Stimulated activated CD4-positive, alpha-beta T cell treated with anti-CD3 and anti-CD28 coated beads, Interleukin-15, amount 100 ng/mL, for 1 hour (primary cell): ENCODE measurements at regions not wholly inside any gene's neighbourhood (a gene's known extent, or its start where the extent isn't known, plus 50 kb on each side); places are given as distances from the start of the nearest gene placed in this dataset.

ENCODE experiments used
- DNase-seq, 2 donors: peaks; one replicate each; pipeline ENCODE4 v3.0.0-alpha.2; 2020; ENCODE audit warnings: low read depth in 1 of 2, low spot score in 1 of 2

- no peak for DNase-seq
These were observed 1349.5 kb downstream of the BRD1 start for GRCh38 chr22:48478124-48478523.

- no peak for DNase-seq
These were observed 1350.5 kb downstream of the BRD1 start for GRCh38 chr22:48477031-48477721.

DNA sequence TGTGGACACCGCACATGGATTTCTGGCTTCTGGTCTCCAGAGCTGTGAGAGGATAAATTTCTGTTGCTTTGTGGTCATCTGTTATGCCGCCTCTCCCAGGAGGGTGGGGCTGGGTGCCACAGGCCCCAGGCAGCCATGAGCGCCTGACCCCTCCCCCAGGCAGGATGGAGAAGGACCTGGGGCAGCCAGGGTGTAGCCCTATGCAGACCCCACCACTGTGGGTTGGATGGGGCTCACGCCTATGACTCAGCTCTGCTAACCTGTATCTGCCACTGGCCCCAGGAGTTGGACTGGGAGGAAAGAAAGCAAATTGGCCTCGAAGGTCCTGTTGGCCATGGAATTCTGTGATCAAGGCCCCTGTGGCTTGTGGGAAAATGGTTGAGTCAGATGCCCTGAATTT lies 1351.1 kb downstream of the BRD1 start:
- no peak for DNase-seq

DNA sequence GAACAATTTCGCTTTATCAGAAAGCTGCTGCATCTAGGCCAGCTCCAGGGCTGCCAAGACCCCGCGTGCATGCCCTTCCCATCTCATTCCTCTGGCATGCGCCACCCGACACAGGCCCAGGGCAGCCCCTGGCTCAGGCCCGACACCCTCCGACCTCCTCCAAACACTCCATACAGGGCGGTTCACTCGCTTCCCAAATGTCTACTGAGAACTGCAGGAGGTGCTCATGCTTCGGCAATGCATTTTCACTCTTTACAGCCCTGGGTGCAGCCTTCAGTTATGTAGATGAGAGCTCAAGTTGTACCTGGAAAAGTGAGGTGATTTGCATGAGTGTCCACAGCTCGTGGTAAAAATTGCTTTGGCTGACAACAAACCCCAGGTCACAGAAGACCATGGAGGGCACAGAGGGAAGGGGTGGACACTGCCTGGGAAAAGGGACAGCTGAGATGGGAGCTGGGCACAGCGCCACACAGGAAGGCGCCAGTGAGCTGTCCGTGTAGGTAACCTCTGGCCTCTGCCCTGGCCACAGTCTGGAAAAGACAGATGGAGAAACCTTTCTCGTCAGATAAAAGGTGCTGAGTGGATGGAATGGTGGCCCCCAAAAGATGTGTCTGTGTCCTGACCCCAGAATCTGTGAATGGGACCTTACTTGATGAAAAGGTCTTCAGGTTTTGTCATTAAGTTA lies 1351.9 kb downstream of the BRD1 start:
- no peak for DNase-seq

DNA sequence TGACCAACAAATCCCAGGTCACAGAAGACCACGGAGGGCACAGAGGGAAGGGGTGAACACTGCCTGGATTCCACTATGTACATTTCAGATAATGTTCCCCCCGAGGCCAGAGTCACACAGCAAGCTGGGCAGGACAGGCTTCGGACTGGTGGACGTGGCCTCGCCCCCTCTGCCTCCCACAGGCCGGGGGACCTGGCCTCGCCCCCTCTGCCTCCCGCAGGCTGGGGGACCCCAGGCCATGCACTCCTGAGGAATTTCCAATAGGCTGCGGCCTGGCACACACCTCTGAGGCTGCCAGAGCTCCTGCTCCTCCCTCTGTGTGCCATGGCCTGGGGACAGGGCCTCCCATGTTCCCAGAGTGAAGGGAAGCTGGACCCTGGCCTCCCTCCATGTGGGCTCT lies 1352.8 kb downstream of the BRD1 start:
- no peak for DNase-seq

DNA sequence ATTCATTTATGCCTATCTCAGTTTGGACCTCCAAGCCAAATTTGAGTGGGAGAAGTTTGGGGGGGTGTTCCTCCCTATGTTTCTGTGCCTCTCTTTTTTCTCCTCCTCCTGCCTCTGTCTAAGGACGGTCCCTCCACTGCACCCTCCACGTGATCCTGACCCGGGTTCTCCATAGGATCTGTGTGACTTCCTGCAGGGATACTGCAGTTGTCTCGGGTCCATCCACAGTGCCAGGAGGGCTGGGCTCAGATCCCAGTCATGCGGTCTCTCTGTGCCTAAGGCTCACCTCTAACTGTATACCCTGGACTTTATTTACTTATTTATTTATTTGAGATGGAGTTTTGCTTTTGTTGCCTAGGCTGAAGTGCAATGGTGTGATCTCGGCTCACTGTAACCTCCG lies 1354.5 kb downstream of the BRD1 start:
- DNase-seq, result no peak

DNA sequence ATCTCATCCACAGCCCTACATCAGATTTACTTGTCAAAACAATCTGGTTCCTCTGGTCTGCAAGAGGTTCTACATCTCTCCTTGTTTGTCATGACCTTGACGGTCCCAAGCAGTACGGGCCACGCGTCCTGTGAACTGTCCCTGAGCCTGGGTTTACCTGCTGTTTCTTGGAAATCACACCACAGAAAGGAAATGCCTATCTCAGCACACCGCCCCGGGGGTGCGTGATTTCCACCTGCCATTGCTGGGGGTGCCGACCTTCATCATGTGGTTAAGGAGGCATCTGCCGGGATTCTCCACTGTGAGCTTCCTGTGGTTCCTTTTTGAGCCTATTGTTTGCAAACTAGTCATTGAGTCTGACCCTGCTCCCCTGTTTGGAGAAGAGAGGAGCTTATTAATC lies 1363.4 kb downstream of the BRD1 start:
- no peak for DNase-seq

GRCh38 chr22:48459859-48460823 lies 1367.5 kb downstream of the BRD1 start:
- DNase-seq, result no peak

GRCh38 chr22:48459259-48459658 lies 1368.4 kb downstream of the BRD1 start:
- no peak for DNase-seq

GRCh38 chr22:48456449-48456848 lies 1371.2 kb downstream of the BRD1 start:
- no peak for DNase-seq

- DNase-seq, result no peak
These were observed 1373.8 kb downstream of the BRD1 start for GRCh38 chr22:48453751-48454485.

DNA sequence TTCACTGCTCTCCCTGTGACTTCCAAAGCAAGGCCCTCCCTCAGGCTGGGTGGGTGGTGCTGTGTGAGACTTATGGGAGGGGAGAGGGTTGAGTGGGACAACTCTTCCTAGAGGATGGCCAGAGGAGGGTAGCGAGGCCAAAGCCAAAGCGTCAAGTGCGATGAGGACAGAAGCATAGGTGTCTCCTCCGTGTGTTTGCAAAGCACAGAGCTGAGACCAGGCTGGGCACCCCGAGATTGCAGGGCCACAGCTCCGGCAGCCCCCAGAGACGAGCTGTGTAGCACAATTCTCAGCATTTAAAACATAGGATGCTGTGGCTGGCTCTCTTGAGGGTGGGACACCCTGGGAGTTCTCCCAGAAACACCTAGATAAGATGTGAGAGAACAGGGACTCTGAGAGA lies 1374.5 kb downstream of the BRD1 start:
- DNase-seq, result no peak

DNA sequence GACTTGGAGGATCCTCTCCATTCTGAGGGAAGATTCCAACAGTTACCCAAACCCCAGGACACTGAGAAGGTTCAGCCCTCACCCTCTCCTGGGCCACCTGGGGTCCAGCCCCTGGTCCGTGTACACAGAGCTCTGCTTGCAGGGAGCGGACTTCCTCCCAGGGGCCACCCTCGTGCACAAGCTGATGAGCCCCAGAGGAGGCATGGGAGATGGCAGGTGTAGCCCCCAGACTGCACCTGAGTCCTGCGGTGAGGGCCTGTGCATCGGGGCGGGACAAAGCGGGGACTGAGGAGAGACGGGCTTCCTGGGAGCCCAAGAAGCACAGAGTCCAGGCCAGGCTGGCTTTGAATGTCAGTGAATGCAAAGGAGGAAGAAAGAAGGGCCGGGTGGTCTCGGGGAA lies 1374.9 kb downstream of the BRD1 start:
- DNase-seq, result no peak

GRCh38 chr22:48451891-48452290 lies 1375.8 kb downstream of the BRD1 start:
- DNase-seq, result no peak

DNA sequence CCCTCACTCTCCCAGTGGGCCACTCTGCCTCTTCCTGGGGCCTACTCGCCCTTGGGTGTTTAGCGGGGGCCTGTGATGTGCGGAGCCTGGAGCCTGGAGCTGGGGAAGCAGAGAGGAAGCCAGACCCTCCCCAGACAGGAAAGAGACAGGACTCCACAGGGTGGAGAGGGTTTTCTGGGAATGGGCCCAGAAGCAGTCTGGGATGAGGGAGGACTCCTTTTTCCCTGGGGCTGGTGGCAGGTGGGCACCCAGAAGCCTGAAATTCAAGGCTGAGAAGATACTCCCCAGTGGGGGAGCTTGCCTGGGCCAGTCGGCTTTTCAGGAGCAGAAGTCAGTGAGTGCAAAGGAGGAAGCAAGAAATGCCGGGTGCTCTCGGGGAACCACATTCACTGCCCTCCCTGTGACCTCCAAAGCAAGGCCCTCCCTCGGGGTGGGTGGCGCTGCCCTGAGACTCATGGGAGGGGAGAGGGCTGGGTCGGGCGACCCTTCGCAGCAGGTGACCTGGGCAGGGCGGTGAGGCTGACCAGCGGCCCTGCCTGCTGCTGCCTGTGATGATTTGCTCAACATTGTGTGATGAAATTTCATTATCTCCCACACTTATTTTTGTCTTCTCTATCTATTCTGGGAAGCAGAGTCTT lies 1377.4 kb downstream of the BRD1 start:
- DNase-seq, result no peak

DNA sequence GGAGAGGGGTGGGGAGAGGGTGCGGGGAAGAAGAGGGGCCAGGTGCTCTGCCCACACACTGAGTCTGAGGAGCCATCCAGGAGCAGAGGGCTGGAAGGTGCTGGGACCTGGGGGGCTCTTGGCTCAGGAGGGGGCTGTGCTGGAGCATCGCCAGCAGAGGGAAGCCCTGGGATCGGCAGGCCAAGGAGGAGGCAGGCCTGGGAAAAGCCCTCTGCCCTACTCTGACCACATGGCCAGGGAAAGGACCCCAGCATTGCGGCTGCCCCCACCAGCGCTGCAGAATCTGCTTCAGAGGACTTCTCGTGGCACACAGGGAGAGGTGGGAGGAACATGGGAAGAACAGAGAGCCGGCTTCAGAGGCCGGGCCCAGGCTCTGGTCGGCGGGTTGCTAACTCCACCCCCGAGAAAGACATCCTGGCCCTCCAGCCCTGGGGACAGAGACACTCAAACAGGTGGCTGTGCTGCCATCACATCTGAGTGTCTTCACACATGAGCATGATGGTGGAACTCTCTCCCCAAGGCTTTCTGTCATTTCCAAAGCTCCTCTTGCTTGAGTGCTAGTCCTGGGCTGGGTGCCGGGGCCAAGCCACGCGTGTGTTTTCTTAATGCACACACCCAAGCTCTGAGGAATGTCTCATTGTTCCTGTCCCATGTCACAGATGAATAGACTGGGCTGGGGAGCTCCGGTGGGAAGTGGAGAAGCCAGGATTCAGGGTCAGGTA lies 1378.0 kb downstream of the BRD1 start:
- DNase-seq, result no peak

- no peak for DNase-seq
These were observed 1378.9 kb downstream of the BRD1 start for GRCh38 chr22:48448821-48449220.

DNA sequence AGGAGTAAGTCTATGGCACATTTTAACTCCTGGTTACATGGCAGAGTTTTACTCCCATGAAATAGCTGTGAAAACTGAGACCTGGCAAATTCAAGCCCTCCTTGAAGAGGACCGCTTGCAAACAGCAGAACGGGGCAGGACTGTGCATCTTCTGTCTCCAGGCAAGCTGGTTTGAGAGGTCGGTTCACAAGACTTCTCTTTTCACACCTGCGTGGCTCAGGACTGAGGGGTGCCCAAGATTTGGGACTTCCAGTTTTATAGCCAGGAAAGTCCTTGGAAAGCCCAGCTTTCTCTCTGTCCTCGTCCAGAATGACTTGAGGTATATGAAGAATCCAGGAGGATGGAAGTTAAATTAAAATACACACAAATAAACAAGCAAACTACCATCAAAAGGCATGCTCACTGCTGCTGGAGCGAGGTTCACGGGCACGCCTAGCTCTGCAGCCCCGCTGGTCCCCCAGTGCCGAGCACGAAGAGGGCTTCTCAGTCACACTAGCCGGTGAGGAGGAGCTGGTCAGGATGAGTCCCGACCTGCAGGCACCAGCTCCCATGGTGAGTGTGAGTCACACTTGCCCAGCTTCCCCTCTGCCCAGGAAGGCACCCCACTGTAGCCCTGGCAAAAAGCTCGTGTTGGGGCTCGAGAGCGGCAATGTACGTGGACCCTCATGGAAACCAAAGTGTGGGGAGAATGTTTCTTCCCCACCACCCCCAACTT lies 1382.4 kb downstream of the BRD1 start:
- DNase-seq, result no peak

DNA sequence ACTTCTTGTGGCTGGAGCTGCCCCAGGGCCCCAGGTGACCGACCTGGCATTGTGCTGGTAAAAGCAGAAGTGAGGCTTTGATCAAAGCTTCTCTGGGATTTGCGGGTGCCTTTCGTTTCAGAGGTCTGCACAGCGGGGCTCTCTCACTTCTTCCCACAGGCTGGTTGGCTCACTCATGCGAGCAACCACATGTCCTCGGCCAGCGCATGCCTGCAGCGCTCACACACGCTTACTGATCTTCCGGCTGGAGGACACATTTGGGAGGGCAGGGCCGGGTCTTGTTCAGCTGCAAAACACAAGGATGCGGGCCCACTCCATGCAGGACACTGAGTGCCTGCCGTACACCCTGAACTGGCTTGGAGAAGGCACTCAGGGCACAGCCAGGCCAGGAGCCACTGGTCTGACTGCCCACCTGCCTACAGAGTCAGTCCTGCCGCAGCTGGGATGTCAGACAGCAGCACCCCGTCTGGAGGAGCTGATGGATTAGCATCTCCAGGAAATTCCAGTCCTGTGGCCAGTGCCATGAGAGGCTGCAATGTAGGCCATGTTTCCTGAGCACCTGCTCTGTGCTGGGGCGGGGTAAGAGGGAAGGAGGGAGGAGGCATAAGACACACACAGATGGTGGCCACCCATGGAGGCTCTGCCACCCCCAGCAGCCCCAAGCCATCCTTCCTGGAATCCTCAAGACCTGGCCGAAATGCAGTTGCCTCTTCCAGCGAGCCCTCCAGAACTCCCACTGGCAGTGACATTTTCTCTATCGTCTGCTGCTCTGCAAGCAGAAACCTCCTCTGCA lies 1383.2 kb downstream of the BRD1 start:
- DNase-seq, result no peak
